ENCODE measurements at regions not wholly inside any gene's neighbourhood (a gene's known extent, or its start where the extent isn't known, plus 50 kb on each side); places are given as distances from the start of the nearest gene placed in this dataset.

DNA sequence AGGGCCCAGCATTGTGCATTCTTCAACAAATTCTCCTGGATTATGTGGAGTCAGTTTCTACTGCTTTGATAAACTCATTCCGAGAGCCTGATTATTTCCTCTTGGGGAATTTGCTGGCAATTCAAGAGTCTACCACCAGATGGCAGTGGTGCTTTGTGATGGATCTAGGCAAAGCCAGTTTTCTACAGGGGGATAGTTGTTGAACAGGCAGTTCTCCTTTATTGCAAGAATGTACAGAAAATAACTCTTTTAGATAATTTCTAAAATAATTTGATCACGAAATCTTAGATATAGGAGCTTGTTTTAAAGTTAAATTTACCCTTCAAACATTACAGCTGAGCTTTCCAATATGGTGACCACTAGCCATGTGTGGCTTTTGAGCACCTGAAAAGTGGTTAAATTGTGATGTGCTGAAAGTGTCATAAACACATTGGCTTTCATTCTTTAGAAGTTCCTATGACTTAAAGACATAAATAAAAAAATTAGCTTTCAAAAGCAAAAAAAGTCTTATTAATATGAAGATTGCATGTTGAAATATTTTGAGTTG is 66.7 kb upstream of the HAAO start:
- Histone ChIP-seq H3K4me3 (replicated peaks in 1 of 3; ENCODE audit: insufficient read depth in 1 of 3, low read depth in 1 of 3, low read length in 3 of 3) (no peak overlapping the region), H3K9ac (replicated peaks; ENCODE audit: extremely low read depth, insufficient read depth, low read length) (no peak overlapping the region), H3K79me2 (ENCODE audit: control insufficient read depth, insufficient read depth, low read length) (no peaks in the 10 kb centered on the region), H3K4me1 (ENCODE audit: control insufficient read depth, extremely low read depth, insufficient read depth, low read length) (peaks cover 19% of the 10 kb centered on the region), H3K27me3 (ENCODE audit: control insufficient read depth in 2 of 2, insufficient read depth in 2 of 2, low read length in 2 of 2) (no peaks in the 10 kb centered on the region), H2AFZ (ENCODE audit: low read depth, low read length) (no peak overlapping the region), H3K9me1 (replicated peaks; ENCODE audit: control insufficient read depth, extremely low read depth, insufficient read depth, low read length) (no peaks in the 10 kb centered on the region), H3K36me3 (ENCODE audit: control insufficient read depth in 2 of 2, extremely low read depth in 1 of 2, insufficient read depth in 2 of 2, low read length in 2 of 2) (no peaks in the 10 kb centered on the region), H3K27ac (ENCODE audit: insufficient read depth, low read depth, low read length) (no peak overlapping the region), H3K4me2 (ENCODE audit: insufficient read depth, low read length) (no peak overlapping the region), H4K20me1 (replicated peaks; ENCODE audit: control insufficient read depth, extremely low read depth, insufficient read depth, low read length) (no peaks in the 10 kb centered on the region), H3K9me3 (replicated peaks; ENCODE audit: control insufficient read depth, insufficient read depth, low read length) (no peaks in the 10 kb centered on the region)
- dilution Hi-C loops (cut with MboI; ENCODE audit: extremely low pct_ligation_motif_present, low sequenced_read_pairs) (no loop called here), intact Hi-C loops (cut with micrococcal nuclease) (loop anchor here (1.0 to 2.0 kb wide), 12 partner anchors 21 to 625 kb away; no protein-coding TSS in a partner anchor)
- FAIRE-seq: peak; percentile 88
- TF ChIP-seq, protein P1, sequence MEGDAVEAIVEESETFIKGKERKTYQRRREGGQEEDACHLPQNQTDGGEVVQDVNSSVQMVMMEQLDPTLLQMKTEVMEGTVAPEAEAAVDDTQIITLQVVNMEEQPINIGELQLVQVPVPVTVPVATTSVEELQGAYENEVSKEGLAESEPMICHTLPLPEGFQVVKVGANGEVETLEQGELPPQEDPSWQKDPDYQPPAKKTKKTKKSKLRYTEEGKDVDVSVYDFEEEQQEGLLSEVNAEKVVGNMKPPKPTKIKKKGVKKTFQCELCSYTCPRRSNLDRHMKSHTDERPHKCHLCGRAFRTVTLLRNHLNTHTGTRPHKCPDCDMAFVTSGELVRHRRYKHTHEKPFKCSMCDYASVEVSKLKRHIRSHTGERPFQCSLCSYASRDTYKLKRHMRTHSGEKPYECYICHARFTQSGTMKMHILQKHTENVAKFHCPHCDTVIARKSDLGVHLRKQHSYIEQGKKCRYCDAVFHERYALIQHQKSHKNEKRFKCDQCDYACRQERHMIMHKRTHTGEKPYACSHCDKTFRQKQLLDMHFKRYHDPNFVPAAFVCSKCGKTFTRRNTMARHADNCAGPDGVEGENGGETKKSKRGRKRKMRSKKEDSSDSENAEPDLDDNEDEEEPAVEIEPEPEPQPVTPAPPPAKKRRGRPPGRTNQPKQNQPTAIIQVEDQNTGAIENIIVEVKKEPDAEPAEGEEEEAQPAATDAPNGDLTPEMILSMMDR (IDR thresholded peaks at IDR 0.05; ENCODE audit: extremely low read depth in 1 of 2, insufficient read depth in 1 of 2, low read depth in 1 of 2, low read length in 2 of 2): peak; percentile 75 to 78
- TF ChIP-seq MYC (IDR thresholded peaks at IDR 0.05; ENCODE audit: low read depth, low read length): no peak
- DNase-seq (ENCODE audit: low read depth, low spot score): peak; percentile 90
- CTCF ChIA-PET: interaction anchor here (0.7 to 4.9 kb wide), 18 partner anchors 9 to 370 kb away, joined by 3 to 30 read pairs (median 6); no protein-coding TSS in a partner anchor
- no TSS peak for BruUV-seq (replicated peaks)
- POLR2A ChIA-PET: no interaction called here

DNA sequence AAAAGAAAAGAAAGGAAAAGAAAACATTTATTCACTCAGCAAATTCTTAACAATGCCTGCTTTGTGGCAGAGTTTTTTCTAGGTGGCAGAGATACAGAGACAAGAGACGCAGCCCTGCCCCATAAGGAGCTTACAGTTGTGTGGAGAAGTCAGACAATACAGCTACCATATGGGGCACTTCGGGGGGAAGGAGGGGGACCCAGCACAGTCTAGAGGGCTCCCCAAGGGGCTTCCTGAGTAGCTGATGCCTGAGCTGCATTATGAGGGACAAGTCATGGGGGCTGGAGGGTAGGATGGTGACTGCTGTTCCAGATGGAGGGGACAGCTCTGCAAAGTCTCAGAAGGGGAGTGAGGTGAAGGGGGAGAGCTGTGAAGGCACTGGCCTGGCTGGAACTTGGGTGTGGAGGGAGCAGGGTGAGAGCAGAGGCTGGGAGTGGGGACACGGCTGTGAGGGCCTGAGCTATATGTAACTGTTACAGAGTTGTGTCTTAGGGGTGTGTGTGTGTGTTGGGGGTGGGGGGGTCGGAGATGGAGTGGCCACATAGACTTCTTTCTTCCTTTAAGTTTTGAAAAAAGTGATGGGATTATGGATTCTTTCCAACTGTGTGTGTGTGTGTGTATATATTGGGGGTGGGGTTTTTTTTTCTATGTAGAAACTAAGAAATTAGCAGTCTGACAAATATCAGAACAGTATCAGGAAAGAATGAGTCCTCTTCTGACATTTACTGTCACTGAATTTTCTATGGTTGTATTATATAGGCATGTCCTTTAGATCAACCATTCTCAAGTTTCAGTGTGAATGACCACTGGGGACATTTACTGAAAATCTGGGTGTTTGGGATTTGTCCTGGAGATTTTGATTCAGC is 66.0 kb upstream of the HAAO start:
- no peaks in the 10 kb centered on the region for H3K9me1 ChIP-seq (replicated peaks; ENCODE audit: control insufficient read depth, extremely low read depth, insufficient read depth, low read length)
- H3K27ac ChIP-seq (ENCODE audit: insufficient read depth, low read depth, low read length): no peak overlapping the region
- no peak for FAIRE-seq
- H3K4me2 ChIP-seq (ENCODE audit: insufficient read depth, low read length): no peak overlapping the region
- no peak overlapping the region for H2AFZ ChIP-seq (ENCODE audit: low read depth, low read length)
- H3K9ac ChIP-seq (replicated peaks; ENCODE audit: extremely low read depth, insufficient read depth, low read length): no peak overlapping the region
- ChIA-PET POLR2A (no interaction called here), CTCF (interaction anchor here (0.6 to 4.9 kb wide), 16 partner anchors 22 to 370 kb away, joined by 3 to 30 read pairs (median 6); no protein-coding TSS in a partner anchor)
- H3K79me2 ChIP-seq (ENCODE audit: control insufficient read depth, insufficient read depth, low read length): no peaks in the 10 kb centered on the region
- no peaks in the 10 kb centered on the region for H4K20me1 ChIP-seq (replicated peaks; ENCODE audit: control insufficient read depth, extremely low read depth, insufficient read depth, low read length)
- H3K4me1 ChIP-seq (ENCODE audit: control insufficient read depth, extremely low read depth, insufficient read depth, low read length): peaks cover 19% of the 10 kb centered on the region
- H3K27me3 ChIP-seq (ENCODE audit: control insufficient read depth in 2 of 2, insufficient read depth in 2 of 2, low read length in 2 of 2): no peaks in the 10 kb centered on the region
- H3K36me3 ChIP-seq (ENCODE audit: control insufficient read depth in 2 of 2, extremely low read depth in 1 of 2, insufficient read depth in 2 of 2, low read length in 2 of 2): no peaks in the 10 kb centered on the region
- no peaks in the 10 kb centered on the region for H3K9me3 ChIP-seq (replicated peaks; ENCODE audit: control insufficient read depth, insufficient read depth, low read length)
- BruUV-seq (replicated peaks): no TSS peak
- no peak for DNase-seq (ENCODE audit: low read depth, low spot score)
- dilution Hi-C loops (cut with MboI; ENCODE audit: extremely low pct_ligation_motif_present, low sequenced_read_pairs): no loop called here
- no peak for TF ChIP-seq JUN (IDR thresholded peaks at IDR 0.05; ENCODE audit: borderline replicate concordance, insufficient read depth, insufficient read length, low read depth)
- no peak for TF ChIP-seq GATA2 (IDR thresholded peaks at IDR 0.05; ENCODE audit: insufficient read depth, insufficient read length, low read depth, low read length)
- TF ChIP-seq FOS (IDR thresholded peaks at IDR 0.05; ENCODE audit: borderline replicate concordance, insufficient read depth, low read length): no peak
- TF ChIP-seq, protein P2, sequence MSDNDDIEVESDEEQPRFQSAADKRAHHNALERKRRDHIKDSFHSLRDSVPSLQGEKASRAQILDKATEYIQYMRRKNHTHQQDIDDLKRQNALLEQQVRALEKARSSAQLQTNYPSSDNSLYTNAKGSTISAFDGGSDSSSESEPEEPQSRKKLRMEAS (IDR thresholded peaks at IDR 0.05; ENCODE audit: insufficient read depth, insufficient read length): no peak
- TF ChIP-seq EZH2 (IDR thresholded peaks at IDR 0.05; ENCODE audit: borderline replicate concordance, low read depth, low read length, severe bottlenecking): no peak
- no peak for TF ChIP-seq POLR2AphosphoS5 (IDR thresholded peaks at IDR 0.05; ENCODE audit: insufficient read depth, low read depth, low read length)
- no peak for TF ChIP-seq POLR2A (IDR thresholded peaks at IDR 0.05; ENCODE audit: low read depth, low read length)
- TF ChIP-seq, protein P1 (IDR thresholded peaks at IDR 0.05; ENCODE audit: extremely low read depth in 1 of 2, insufficient read depth in 1 of 2, low read depth in 1 of 2, low read length in 2 of 2): no peak
- TF ChIP-seq MYC (IDR thresholded peaks at IDR 0.05; ENCODE audit: low read depth, low read length): no peak
- H3K4me3 ChIP-seq (replicated peaks in 1 of 3; ENCODE audit: insufficient read depth in 1 of 3, low read depth in 1 of 3, low read length in 3 of 3): no peak overlapping the region
- intact Hi-C loops (cut with micrococcal nuclease): loop anchor here (1.0 to 2.0 kb wide), 12 partner anchors 22 to 626 kb away; no protein-coding TSS in a partner anchor

All from endothelial cell of umbilical vein (primary cell).